Kidney epithelial cell (primary cell): ENCODE measurements at regions not wholly inside any gene's neighbourhood (a gene's known extent, or its start where the extent isn't known, plus 50 kb on each side); places are given as distances from the start of the nearest gene placed in this dataset.
A peak's percentile ranks its signal among the peaks of the same experiment; 100 is the strongest.

Source experiments
- DNase-seq: peaks from one replicate; pipeline ENCODE4 v3.0.0-alpha.2; 2010; ENCODE audit warnings: low read depth
- H3K27me3 ChIP-seq: 2 replicates; pipeline ENCODE4 v1.6.0; 2011; ENCODE audit warnings: low read length; ENCODE audit not compliant: control insufficient read depth, insufficient read depth
- H3K36me3 ChIP-seq: 2 replicates; pipeline ENCODE4 v1.5.1; 2011; ENCODE audit warnings: low read length; ENCODE audit not compliant: control insufficient read depth, insufficient read depth
- H3K4me3 ChIP-seq: 2 replicates; pipeline ENCODE4 v1.5.1; 2011; ENCODE audit warnings: low read depth, mild to moderate bottlenecking, control low read depth, low read length
- TF ChIP-seq, protein P1 (sequence below): IDR thresholded peaks from 2 replicates; pipeline ENCODE4 v1.5.1; 2011; ENCODE audit warnings: mild to moderate bottlenecking, moderate library complexity, low read length, control low read depth, inconsistent platforms; ENCODE audit not compliant: insufficient read depth, poor library complexity, severe bottlenecking

GRCh38 chr3:65030847-65031463 lies 343.2 kb upstream of the ADAMTS9 start:
- TF ChIP-seq, protein P1, sequence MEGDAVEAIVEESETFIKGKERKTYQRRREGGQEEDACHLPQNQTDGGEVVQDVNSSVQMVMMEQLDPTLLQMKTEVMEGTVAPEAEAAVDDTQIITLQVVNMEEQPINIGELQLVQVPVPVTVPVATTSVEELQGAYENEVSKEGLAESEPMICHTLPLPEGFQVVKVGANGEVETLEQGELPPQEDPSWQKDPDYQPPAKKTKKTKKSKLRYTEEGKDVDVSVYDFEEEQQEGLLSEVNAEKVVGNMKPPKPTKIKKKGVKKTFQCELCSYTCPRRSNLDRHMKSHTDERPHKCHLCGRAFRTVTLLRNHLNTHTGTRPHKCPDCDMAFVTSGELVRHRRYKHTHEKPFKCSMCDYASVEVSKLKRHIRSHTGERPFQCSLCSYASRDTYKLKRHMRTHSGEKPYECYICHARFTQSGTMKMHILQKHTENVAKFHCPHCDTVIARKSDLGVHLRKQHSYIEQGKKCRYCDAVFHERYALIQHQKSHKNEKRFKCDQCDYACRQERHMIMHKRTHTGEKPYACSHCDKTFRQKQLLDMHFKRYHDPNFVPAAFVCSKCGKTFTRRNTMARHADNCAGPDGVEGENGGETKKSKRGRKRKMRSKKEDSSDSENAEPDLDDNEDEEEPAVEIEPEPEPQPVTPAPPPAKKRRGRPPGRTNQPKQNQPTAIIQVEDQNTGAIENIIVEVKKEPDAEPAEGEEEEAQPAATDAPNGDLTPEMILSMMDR = no peak
- peak; percentile 76 for DNase-seq
- Histone ChIP-seq H3K27me3 (no peaks in the 10 kb centered on the region), H3K36me3 (no peaks in the 10 kb centered on the region), H3K4me3 (no peak overlapping the region)

DNA sequence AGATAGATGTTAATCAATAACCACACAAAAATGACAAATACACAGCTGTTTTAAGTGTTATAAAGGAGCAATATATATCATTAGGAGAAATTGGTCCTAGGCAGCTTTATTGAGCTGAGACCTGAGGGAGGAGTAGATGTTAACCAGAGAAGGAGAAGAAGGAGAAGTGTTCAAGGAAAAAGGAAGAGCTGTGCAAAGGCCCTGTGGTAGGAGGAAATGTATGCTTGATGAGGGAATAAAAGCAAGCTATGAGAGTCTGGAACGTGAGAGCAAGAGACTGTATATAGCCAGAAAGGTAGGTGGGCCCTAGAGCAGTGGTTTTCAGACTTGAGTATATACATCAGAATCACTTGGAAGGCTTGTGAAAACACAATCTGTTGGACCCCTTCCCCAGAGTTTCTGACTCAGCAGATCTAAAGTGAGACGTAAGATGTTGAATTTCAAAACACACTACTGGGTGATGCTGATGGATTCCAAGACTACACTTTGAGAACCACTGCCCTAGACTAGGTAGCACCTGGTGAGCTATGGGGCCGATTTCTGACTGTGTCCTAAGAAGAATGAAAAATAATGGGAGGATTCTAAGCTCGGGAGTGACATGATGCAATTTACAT lies 342.3 kb upstream of the ADAMTS9 start:
- Histone ChIP-seq H3K36me3 (no peaks in the 10 kb centered on the region), H3K27me3 (no peaks in the 10 kb centered on the region), H3K4me3 (no peak overlapping the region)
- TF ChIP-seq, protein P1 = no peak
- no peak for DNase-seq

GRCh38 chr3:65029130-65029529 lies 341.3 kb upstream of the ADAMTS9 start:
- Histone ChIP-seq H3K27me3 (no peaks in the 10 kb centered on the region), H3K36me3 (no peaks in the 10 kb centered on the region), H3K4me3 (no peak overlapping the region)
- DNase-seq = no peak
- TF ChIP-seq, protein P1 = no peak

DNA sequence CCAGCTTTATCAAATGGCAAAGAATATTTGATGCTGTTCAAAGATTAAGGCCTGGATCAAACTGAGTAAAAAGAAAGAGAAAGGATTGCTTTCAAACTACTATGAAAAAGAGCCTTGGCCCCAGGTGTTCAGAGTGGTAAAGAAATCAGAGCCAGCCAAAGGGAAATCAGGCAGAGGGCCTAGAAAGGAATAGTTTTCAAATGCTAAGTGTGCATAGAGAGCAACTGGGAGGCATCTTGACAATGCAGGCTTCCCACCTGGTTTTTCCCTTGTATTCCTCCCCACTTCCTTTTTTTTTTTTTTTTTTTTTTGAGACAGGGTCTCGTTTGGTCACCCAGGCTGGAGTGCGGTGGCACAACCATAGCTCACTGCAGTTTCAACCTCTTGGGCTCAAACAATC lies 340.2 kb upstream of the ADAMTS9 start:
- Histone ChIP-seq H3K4me3 (no peak overlapping the region), H3K27me3 (no peaks in the 10 kb centered on the region), H3K36me3 (no peaks in the 10 kb centered on the region)
- DNase-seq = no peak
- TF ChIP-seq, protein P1 = no peak

- Histone ChIP-seq H3K27me3 (no peaks in the 10 kb centered on the region), H3K36me3 (no peaks in the 10 kb centered on the region), H3K4me3 (no peak overlapping the region)
- TF ChIP-seq, protein P1 = no peak
- no peak for DNase-seq
Measured at GRCh38 chr3:65027335-65027734, 339.5 kb upstream of the ADAMTS9 start.

DNA sequence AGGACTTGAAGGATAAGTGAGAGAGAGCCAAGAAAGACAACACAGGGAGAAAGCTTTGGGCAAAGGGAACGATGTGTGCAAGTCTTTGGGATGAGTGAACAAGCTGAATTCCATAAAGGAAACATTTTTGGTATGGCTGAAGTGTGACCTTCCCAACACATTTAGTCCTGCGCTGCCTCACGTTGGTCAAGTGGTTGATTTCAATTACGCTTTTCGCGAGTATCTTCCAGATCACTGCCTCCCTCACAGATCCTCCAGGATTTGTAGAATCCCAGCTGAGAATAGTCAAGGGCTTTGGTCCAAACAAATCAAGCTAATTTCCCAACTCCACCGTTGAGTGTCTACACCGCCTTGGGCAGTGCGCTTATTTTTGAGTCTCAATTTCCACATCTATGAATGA lies 338.4 kb upstream of the ADAMTS9 start:
- Histone ChIP-seq H3K27me3 (no peaks in the 10 kb centered on the region), H3K36me3 (no peaks in the 10 kb centered on the region), H3K4me3 (no peak overlapping the region)
- TF ChIP-seq, protein P1 = no peak
- no peak for DNase-seq
